Upper lobe of left lung (tissue), 4 donors: ENCODE measurements at regions not wholly inside any gene's neighbourhood (a gene's known extent, or its start where the extent isn't known, plus 50 kb on each side); places are given as distances from the start of the nearest gene placed in this dataset.

Experiments used
- EP300 ChIP-seq, 4 donors: sonication (generic); formaldehyde crosslinking; IDR thresholded peaks; one replicate each; pipeline ENCODE4 v1.5.1; 2017; ENCODE audit warnings: antibody characterized with exemption in 4 of 4, control low read depth in 2 of 4
- POLR2A ChIP-seq, 4 donors: fragments of 450-650 bp; IDR thresholded peaks; one replicate each; pipeline ENCODE4 v1.5.1; 2016 to 2017; ENCODE audit warnings: antibody characterized with exemption in 4 of 4, mild to moderate bottlenecking in 2 of 4
- POLR2AphosphoS5 ChIP-seq, 2 donors: sonication (generic); formaldehyde crosslinking; IDR thresholded peaks; one replicate each; pipeline ENCODE4 v1.5.1; 2017; ENCODE audit warnings: antibody characterized with exemption in 2 of 2
- TF ChIP-seq, protein P1 (sequence below), 6 experiments: fragments of 450-650 bp in 4 of 6; fragments of 200-600 bp in 2 of 6; sonication (generic) in 2 of 6; IDR thresholded peaks; one replicate each; pipeline ENCODE4 v1.5.1; 2016 to 2019; ENCODE audit warnings: antibody characterized with exemption in 6 of 6

DNA sequence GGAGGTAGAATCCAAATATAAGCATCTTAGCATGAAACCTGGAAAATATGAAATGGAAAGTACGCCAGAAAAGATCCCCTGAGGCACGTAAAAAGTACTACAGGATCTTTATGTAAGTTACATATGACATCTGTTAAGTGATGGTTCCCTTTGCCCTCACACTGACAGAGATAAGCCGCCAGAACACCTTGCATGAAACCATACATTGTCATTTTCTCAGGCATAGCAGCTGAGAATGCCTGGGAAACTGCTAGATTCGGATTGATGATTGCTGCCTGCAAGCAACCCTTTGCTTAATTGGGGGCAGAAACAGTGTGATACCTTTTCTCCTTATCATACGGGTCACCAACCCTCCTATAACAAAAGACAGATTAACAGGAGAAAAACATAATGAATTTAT is 826.6 kb upstream of the LRRN3 start:
- TF ChIP-seq, protein P1, sequence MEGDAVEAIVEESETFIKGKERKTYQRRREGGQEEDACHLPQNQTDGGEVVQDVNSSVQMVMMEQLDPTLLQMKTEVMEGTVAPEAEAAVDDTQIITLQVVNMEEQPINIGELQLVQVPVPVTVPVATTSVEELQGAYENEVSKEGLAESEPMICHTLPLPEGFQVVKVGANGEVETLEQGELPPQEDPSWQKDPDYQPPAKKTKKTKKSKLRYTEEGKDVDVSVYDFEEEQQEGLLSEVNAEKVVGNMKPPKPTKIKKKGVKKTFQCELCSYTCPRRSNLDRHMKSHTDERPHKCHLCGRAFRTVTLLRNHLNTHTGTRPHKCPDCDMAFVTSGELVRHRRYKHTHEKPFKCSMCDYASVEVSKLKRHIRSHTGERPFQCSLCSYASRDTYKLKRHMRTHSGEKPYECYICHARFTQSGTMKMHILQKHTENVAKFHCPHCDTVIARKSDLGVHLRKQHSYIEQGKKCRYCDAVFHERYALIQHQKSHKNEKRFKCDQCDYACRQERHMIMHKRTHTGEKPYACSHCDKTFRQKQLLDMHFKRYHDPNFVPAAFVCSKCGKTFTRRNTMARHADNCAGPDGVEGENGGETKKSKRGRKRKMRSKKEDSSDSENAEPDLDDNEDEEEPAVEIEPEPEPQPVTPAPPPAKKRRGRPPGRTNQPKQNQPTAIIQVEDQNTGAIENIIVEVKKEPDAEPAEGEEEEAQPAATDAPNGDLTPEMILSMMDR (IDR thresholded peaks at IDR 0.05): no peak
- TF ChIP-seq POLR2AphosphoS5 (IDR thresholded peaks at IDR 0.05) (no peak), POLR2A (IDR thresholded peaks at IDR 0.05) (no peak), EP300 (IDR thresholded peaks at IDR 0.05) (no peak)
